Testis (tissue), 2 donors: ENCODE measurements at regions not wholly inside any gene's neighbourhood (a gene's known extent, or its start where the extent isn't known, plus 50 kb on each side); places are given as distances from the start of the nearest gene placed in this dataset.

Experiments used
- CTCF ChIP-seq, 3 experiments: fragments of 450-650 bp in 2 of 3; fragments of 200-600 bp in 1 of 3; sonication (generic) in 1 of 3; IDR thresholded peaks; one replicate each; pipeline ENCODE4 v1.5.1; 2016 to 2019; ENCODE audit warnings: antibody characterized with exemption in 3 of 3, mild to moderate bottlenecking in 2 of 3, moderate library complexity in 1 of 3
- POLR2A ChIP-seq: fragments of 450-650 bp; IDR thresholded peaks from one replicate; pipeline ENCODE4 v1.6.1; 2017; ENCODE audit warnings: antibody characterized with exemption, mild to moderate bottlenecking, moderate library complexity

GRCh38 chr21:36547464-36547863 lies 67.5 kb upstream of the CLDN14 start:
- no peak for TF ChIP-seq CTCF (IDR thresholded peaks at IDR 0.05)
- TF ChIP-seq POLR2A, result no peak
